Keratinocyte (primary cell): ENCODE measurements at regions not wholly inside any gene's neighbourhood (a gene's known extent, or its start where the extent isn't known, plus 50 kb on each side); places are given as distances from the start of the nearest gene placed in this dataset.

Experiments
- DNase-seq: peaks from one replicate; pipeline ENCODE4 v3.0.0-alpha.2; 2011; ENCODE audit warnings: low read depth, missing footprints, low spot score
- FAIRE-seq: peaks from 2 replicates; lab custom pipeline; 2011; peaks lifted over from hg19 to GRCh38; lab: Jason Lieb, UNC
- H2AFZ ChIP-seq: 2 replicates; pipeline ENCODE4 v1.6.0; 2012; ENCODE audit warnings: low read length, control low read depth, inconsistent platforms; ENCODE audit not compliant: control insufficient read depth
- H3K27ac ChIP-seq: 2 replicates; pipeline ENCODE4 v1.5.1; 2011; ENCODE audit warnings: low read length; ENCODE audit not compliant: control insufficient read depth, insufficient read depth
- H3K27me3 ChIP-seq: 3 replicates; pipeline ENCODE4 v1.6.0; 2011; ENCODE audit warnings: low read length; ENCODE audit not compliant: control insufficient read depth, insufficient read depth; ENCODE audit errors: extremely low read depth
- H3K36me3 ChIP-seq, 2 experiments: 2 replicates in 1 of 2; 3 replicates in 1 of 2; pipeline ENCODE4 v1.5.1; 2011; ENCODE audit warnings: low read length in 2 of 2, mild to moderate bottlenecking in 1 of 2; ENCODE audit not compliant: control insufficient read depth in 2 of 2, insufficient read depth in 2 of 2; ENCODE audit errors: extremely low read depth in 1 of 2
- H3K4me1 ChIP-seq: 3 replicates; pipeline ENCODE4 v1.5.1; 2011; ENCODE audit warnings: low read length; ENCODE audit not compliant: control insufficient read depth, insufficient read depth; ENCODE audit errors: extremely low read depth
- H3K4me2 ChIP-seq: 3 replicates; pipeline ENCODE4 v1.6.0; 2011; ENCODE audit warnings: low read depth, low read length; ENCODE audit not compliant: control insufficient read depth, insufficient read depth; ENCODE audit errors: extremely low read depth
- H3K4me3 ChIP-seq, 3 experiments: fragments of 200-600 bp in 1 of 3; sonication (generic) in 1 of 3; 2 replicates in 2 of 3; 3 replicates in 1 of 3; pipeline ENCODE4 v1.5.1; 2011 to 2016; ENCODE audit warnings: low read length in 3 of 3, mild to moderate bottlenecking in 3 of 3, control low read depth in 2 of 3, inconsistent platforms in 1 of 3, low read depth in 1 of 3, mixed read lengths in 1 of 3, mixed run types in 1 of 3, moderate library complexity in 1 of 3; ENCODE audit not compliant: control insufficient read depth in 2 of 3, insufficient read depth in 2 of 3; ENCODE audit errors: extremely low read depth in 1 of 3
- H3K79me2 ChIP-seq: 2 replicates; pipeline ENCODE4 v1.6.0; 2012; ENCODE audit warnings: low read length; ENCODE audit not compliant: control insufficient read depth, insufficient read depth
- H3K9ac ChIP-seq: 3 replicates; pipeline ENCODE4 v1.6.0; 2011; ENCODE audit warnings: low read length; ENCODE audit not compliant: control insufficient read depth, insufficient read depth; ENCODE audit errors: extremely low read depth
- H3K9me1 ChIP-seq: 3 replicates; pipeline ENCODE4 v1.6.0; 2011; ENCODE audit warnings: low read length; ENCODE audit not compliant: control insufficient read depth, insufficient read depth; ENCODE audit errors: extremely low read depth
- H3K9me3 ChIP-seq: 2 replicates; pipeline ENCODE4 v1.5.1; 2012; ENCODE audit warnings: low read depth, low read length; ENCODE audit not compliant: control insufficient read depth
- H4K20me1 ChIP-seq: 3 replicates; pipeline ENCODE4 v1.6.0; 2011; ENCODE audit warnings: low read length; ENCODE audit not compliant: control insufficient read depth, insufficient read depth; ENCODE audit errors: extremely low read depth
- EZH2 ChIP-seq: IDR thresholded peaks from one replicate; pipeline ENCODE4 v1.6.1; 2012; ENCODE audit warnings: inconsistent platforms, mild to moderate bottlenecking, low read length, moderate library complexity
- dilution Hi-C: fragments of 300-500 bp; cut with MboI; formaldehyde crosslinking; loops from one replicate; pipeline ENCODE4 v1.7.0; 2020; ENCODE audit warnings: low sequenced_read_pairs; ENCODE audit not compliant: extremely low pct_ligation_motif_present
- TF ChIP-seq, protein P1 (sequence below), 3 experiments: IDR thresholded peaks in 1 of 3; conservative IDR thresholded peaks in 1 of 3; optimal IDR thresholded peaks in 1 of 3; 2 replicates in 2 of 3; 3 replicates in 1 of 3; pipeline versions ENCODE3 to v1.5.1; 2011; ENCODE audit warnings: low read length in 3 of 3, mild to moderate bottlenecking in 3 of 3, moderate library complexity in 2 of 3, control low read depth in 1 of 3, inconsistent platforms in 1 of 3; ENCODE audit not compliant: insufficient read depth in 2 of 3; ENCODE audit errors: extremely low read depth in 1 of 3

DNA sequence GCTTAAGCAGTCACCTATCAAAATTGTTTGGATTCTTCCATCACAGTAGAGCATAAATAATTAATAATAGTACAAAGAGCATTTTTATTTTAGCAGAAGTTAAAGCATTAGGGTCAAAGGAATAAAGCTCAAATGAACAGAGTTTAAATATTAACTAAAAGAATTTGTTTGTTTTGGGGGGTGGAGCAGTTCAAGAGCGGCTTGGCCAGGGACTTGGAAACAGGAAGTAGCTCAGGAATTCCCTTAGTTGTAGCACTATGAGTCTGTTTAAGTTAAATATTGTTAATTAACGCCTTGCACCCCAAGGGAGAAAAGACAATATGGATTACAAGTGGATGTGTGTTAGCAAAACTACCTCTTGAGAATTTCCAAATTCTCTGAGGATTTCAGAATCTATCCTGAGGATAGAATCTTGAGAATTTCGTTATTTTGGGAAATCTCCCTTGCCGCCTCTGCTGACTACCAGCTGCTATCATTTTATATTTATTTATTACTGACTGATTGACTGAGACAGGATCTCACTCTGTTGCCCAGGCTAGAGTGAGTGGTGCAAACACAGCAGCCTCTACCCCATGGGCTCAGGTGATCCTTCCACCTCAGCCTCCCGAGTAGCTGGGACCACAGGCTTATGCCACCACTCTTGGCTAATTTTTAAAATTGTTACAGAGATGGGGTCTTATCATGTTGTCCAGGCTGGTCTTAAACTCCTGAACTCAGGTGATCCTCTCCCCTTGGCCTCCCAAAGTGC is 96.7 kb upstream of the CHD1 start:
- H2AFZ ChIP-seq = no peak overlapping the region
- dilution Hi-C loops = no loop called here
- FAIRE-seq = no peak

DNA sequence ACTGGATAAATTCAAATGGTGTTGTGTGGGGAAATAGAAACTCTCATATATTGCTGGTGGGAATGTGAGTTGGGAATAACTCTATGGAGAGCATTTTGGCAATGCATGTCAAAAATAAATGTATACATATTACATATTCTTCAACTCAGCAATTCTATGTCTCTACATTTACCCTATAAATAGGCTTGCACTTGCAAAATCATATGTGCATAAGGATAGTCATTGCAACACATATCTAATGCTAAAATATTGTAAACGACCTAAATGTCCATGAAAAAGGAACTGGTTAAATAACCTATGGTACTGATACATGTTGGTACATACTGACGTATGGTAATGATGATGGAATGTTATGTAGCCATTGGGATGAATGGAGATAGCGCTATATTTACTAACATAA is 94.5 kb upstream of the CHD1 start:
- H3K9ac ChIP-seq = no peak overlapping the region

More for the DNA sequence above, 96.7 kb upstream of the CHD1 start:
- Histone ChIP-seq H3K27ac (no peak overlapping the region), H3K4me2 (no peak overlapping the region), H3K4me1 (peaks cover under 1% of the 10 kb centered on the region), H3K9me3 (no peaks in the 10 kb centered on the region), H3K9ac (no peak overlapping the region), H3K4me3 (no peak overlapping the region), H3K9me1 (no peaks in the 10 kb centered on the region), H3K79me2 (no peaks in the 10 kb centered on the region), H3K36me3 (no peaks in the 10 kb centered on the region), H3K27me3 (no peaks in the 10 kb centered on the region), H4K20me1 (no peaks in the 10 kb centered on the region)
- TF ChIP-seq EZH2 = no peak
- TF ChIP-seq, protein P1, sequence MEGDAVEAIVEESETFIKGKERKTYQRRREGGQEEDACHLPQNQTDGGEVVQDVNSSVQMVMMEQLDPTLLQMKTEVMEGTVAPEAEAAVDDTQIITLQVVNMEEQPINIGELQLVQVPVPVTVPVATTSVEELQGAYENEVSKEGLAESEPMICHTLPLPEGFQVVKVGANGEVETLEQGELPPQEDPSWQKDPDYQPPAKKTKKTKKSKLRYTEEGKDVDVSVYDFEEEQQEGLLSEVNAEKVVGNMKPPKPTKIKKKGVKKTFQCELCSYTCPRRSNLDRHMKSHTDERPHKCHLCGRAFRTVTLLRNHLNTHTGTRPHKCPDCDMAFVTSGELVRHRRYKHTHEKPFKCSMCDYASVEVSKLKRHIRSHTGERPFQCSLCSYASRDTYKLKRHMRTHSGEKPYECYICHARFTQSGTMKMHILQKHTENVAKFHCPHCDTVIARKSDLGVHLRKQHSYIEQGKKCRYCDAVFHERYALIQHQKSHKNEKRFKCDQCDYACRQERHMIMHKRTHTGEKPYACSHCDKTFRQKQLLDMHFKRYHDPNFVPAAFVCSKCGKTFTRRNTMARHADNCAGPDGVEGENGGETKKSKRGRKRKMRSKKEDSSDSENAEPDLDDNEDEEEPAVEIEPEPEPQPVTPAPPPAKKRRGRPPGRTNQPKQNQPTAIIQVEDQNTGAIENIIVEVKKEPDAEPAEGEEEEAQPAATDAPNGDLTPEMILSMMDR (optimal IDR thresholded peaks at IDR 0.05 in 1 of 3, IDR thresholded peaks at IDR 0.05 in 1 of 3, conservative IDR thresholded peaks at IDR 0.05 in 1 of 3; ENCODE audit: extremely low read depth in 1 of 3, insufficient read depth in 2 of 3, low read length in 3 of 3) = no peak
- DNase-seq = no peak

More for the DNA sequence above, 94.5 kb upstream of the CHD1 start:
- Histone ChIP-seq H3K4me2 (no peak overlapping the region), H3K27me3 (no peaks in the 10 kb centered on the region), H3K36me3 (no peaks in the 10 kb centered on the region), H2AFZ (no peak overlapping the region), H3K4me3 (no peak overlapping the region), H3K4me1 (peaks cover 8% of the 10 kb centered on the region), H3K27ac (no peak overlapping the region), H4K20me1 (no peaks in the 10 kb centered on the region), H3K79me2 (no peaks in the 10 kb centered on the region), H3K9me1 (no peaks in the 10 kb centered on the region), H3K9me3 (no peaks in the 10 kb centered on the region)
- DNase-seq (no peak), FAIRE-seq (no peak)
- dilution Hi-C loops = no loop called here
- TF ChIP-seq, protein P1 (optimal IDR thresholded peaks at IDR 0.05 in 1 of 3, IDR thresholded peaks at IDR 0.05 in 1 of 3, conservative IDR thresholded peaks at IDR 0.05 in 1 of 3; ENCODE audit: extremely low read depth in 1 of 3, insufficient read depth in 2 of 3, low read length in 3 of 3) = no peak
- TF ChIP-seq EZH2 = no peak
